ENCODE measurements at regions not wholly inside any gene's neighbourhood (a gene's known extent, or its start where the extent isn't known, plus 50 kb on each side); places are given as distances from the start of the nearest gene placed in this dataset.

DNA sequence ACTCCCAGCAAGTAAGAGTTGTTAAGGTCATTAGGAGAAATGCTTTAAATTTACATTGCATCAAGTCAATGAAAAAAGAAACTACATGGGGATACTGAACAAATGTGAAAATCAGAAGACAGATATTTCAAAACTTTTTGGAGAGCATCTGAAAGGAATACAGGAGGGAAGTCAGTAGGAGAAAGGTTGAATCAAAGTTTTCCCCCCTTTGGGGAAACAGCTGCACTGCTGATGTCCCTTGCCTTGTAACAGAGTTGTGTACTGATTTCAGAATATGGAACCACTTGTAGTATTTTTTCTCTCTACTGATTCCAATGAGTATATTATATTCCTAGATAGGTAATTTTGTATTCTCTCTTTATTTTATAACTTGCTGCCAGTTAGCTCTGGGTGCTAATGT is 592.5 kb upstream of the ZEB2 start:
- TF ChIP-seq POLR2AphosphoS5 (IDR thresholded peaks at IDR 0.05), result no peak
- TF ChIP-seq, protein P1, sequence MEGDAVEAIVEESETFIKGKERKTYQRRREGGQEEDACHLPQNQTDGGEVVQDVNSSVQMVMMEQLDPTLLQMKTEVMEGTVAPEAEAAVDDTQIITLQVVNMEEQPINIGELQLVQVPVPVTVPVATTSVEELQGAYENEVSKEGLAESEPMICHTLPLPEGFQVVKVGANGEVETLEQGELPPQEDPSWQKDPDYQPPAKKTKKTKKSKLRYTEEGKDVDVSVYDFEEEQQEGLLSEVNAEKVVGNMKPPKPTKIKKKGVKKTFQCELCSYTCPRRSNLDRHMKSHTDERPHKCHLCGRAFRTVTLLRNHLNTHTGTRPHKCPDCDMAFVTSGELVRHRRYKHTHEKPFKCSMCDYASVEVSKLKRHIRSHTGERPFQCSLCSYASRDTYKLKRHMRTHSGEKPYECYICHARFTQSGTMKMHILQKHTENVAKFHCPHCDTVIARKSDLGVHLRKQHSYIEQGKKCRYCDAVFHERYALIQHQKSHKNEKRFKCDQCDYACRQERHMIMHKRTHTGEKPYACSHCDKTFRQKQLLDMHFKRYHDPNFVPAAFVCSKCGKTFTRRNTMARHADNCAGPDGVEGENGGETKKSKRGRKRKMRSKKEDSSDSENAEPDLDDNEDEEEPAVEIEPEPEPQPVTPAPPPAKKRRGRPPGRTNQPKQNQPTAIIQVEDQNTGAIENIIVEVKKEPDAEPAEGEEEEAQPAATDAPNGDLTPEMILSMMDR (IDR thresholded peaks at IDR 0.05), result no peak
- no peak for TF ChIP-seq POLR2A (IDR thresholded peaks at IDR 0.05)

Data from sigmoid colon (tissue), 4 donors.